ENCODE measurements at regions not wholly inside any gene's neighbourhood (a gene's known extent, or its start where the extent isn't known, plus 50 kb on each side); places are given as distances from the start of the nearest gene placed in this dataset.

DNA sequence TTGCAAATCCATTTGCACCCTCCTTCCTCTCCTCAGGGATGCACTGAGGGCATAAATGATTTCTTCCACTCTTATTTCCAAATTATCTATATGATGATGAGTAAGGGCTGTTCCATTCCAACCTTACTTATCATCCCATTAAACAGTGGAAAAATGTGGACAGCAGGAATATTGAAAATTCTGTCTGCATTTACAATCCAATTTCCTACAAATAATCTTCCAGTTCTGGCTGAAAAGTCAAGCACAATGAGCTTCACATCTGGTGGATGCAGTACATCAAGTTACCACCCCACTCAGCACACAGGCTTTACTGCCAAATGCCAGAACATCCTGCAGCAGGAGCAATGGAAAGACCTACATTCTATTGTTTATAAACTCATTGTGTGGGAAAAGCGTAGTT is 345.0 kb upstream of the STEAP1 start:
- H4K20me1 ChIP-seq (ENCODE audit: control insufficient read depth, insufficient read depth, low read depth, low read length): no peaks in the 10 kb centered on the region
- no peak overlapping the region for H3K4me2 ChIP-seq (ENCODE audit: low read length)
- no peak overlapping the region for H3K27ac ChIP-seq (ENCODE audit: low read depth, low read length)
- no peaks in the 10 kb centered on the region for H3K9me2 ChIP-seq (replicated peaks; ENCODE audit: control insufficient read depth, low read length)
- no peaks in the 10 kb centered on the region for H3F3A ChIP-seq (ENCODE audit: control insufficient read depth, insufficient read depth)
- H3K9me3 ChIP-seq (ENCODE audit: control insufficient read depth, insufficient read depth, low read length): no peaks in the 10 kb centered on the region; the same call in 1 of the 2 replicates
- no peaks in the 10 kb centered on the region for H3K36me3 ChIP-seq (ENCODE audit: control insufficient read depth, low read length)
- H3K79me2 ChIP-seq (ENCODE audit: control insufficient read depth, low read length): no peaks in the 10 kb centered on the region
- TF ChIP-seq CTCF (IDR thresholded peaks at IDR 0.05; ENCODE audit: low read depth, low read length, poor library complexity, severe bottlenecking): no peak
- no peaks in the 10 kb centered on the region for H3K27me3 ChIP-seq (ENCODE audit: control insufficient read depth, low read length)
- H3K4me1 ChIP-seq (ENCODE audit: control insufficient read depth, low read length): no peaks in the 10 kb centered on the region
- H3K4me3 ChIP-seq (ENCODE audit: low read length): no peak overlapping the region

- H3K4me1 ChIP-seq (ENCODE audit: control insufficient read depth, low read length): no peaks in the 10 kb centered on the region
- no peaks in the 10 kb centered on the region for H3F3A ChIP-seq (ENCODE audit: control insufficient read depth, insufficient read depth)
- no peaks in the 10 kb centered on the region for H3K79me2 ChIP-seq (ENCODE audit: control insufficient read depth, low read length)
- no peaks in the 10 kb centered on the region for H4K20me1 ChIP-seq (ENCODE audit: control insufficient read depth, insufficient read depth, low read depth, low read length)
- no peaks in the 10 kb centered on the region for H3K36me3 ChIP-seq (ENCODE audit: control insufficient read depth, low read length)
- no peak overlapping the region for H3K4me2 ChIP-seq (ENCODE audit: low read length)
- no peaks in the 10 kb centered on the region for H3K9me3 ChIP-seq (ENCODE audit: control insufficient read depth, insufficient read depth, low read length)
- no peaks in the 10 kb centered on the region for H3K27me3 ChIP-seq (ENCODE audit: control insufficient read depth, low read length)
- H3K4me3 ChIP-seq (ENCODE audit: low read length): no peak overlapping the region
- no peak overlapping the region for H3K27ac ChIP-seq (ENCODE audit: low read depth, low read length)
- no peaks in the 10 kb centered on the region for H3K9me2 ChIP-seq (replicated peaks; ENCODE audit: control insufficient read depth, low read length)
- no peak for TF ChIP-seq EZH2phosphoT487 (IDR thresholded peaks at IDR 0.05; ENCODE audit: borderline replicate concordance, low read length)
- TF ChIP-seq CTCF (IDR thresholded peaks at IDR 0.05; ENCODE audit: low read depth, low read length, poor library complexity, severe bottlenecking): no peak
Observed at GRCh38 chr7:89813081-89813480, 341.2 kb upstream of the STEAP1 start.

- no peaks in the 10 kb centered on the region for H3F3A ChIP-seq (ENCODE audit: control insufficient read depth, insufficient read depth)
- no peak overlapping the region for H3K4me2 ChIP-seq (ENCODE audit: low read length)
Observed at GRCh38 chr7:89826121-89826520, 328.1 kb upstream of the STEAP1 start.

More at GRCh38 chr7:89826121-89826520, 328.1 kb upstream of the STEAP1 start:
- H3K27me3 ChIP-seq (ENCODE audit: control insufficient read depth, low read length): no peaks in the 10 kb centered on the region
- H3K27ac ChIP-seq (ENCODE audit: low read depth, low read length): no peak overlapping the region
- H3K79me2 ChIP-seq (ENCODE audit: control insufficient read depth, low read length): no peaks in the 10 kb centered on the region
- H3K4me1 ChIP-seq (ENCODE audit: control insufficient read depth, low read length): no peaks in the 10 kb centered on the region
- no peaks in the 10 kb centered on the region for H3K9me2 ChIP-seq (replicated peaks; ENCODE audit: control insufficient read depth, low read length)
- no peak overlapping the region for H3K4me3 ChIP-seq (ENCODE audit: low read length)
- no peak for TF ChIP-seq EZH2phosphoT487 (IDR thresholded peaks at IDR 0.05; ENCODE audit: borderline replicate concordance, low read length)
- TF ChIP-seq CTCF (IDR thresholded peaks at IDR 0.05; ENCODE audit: low read depth, low read length, poor library complexity, severe bottlenecking): no peak
- H3K36me3 ChIP-seq (ENCODE audit: control insufficient read depth, low read length): no peaks in the 10 kb centered on the region
- no peaks in the 10 kb centered on the region for H4K20me1 ChIP-seq (ENCODE audit: control insufficient read depth, insufficient read depth, low read depth, low read length)
- no peaks in the 10 kb centered on the region for H3K9me3 ChIP-seq (ENCODE audit: control insufficient read depth, insufficient read depth, low read length)
